Activated T-cell treated with anti-CD3 and anti-CD28 coated beads for 1 hour (primary cell): ENCODE measurements at regions not wholly inside any gene's neighbourhood (a gene's known extent, or its start where the extent isn't known, plus 50 kb on each side); places are given as distances from the start of the nearest gene placed in this dataset.

ENCODE experiments used
- DNase-seq: peaks from one replicate; pipeline ENCODE4 v3.0.0-alpha.2; 2020; ENCODE audit warnings: low read depth

DNA sequence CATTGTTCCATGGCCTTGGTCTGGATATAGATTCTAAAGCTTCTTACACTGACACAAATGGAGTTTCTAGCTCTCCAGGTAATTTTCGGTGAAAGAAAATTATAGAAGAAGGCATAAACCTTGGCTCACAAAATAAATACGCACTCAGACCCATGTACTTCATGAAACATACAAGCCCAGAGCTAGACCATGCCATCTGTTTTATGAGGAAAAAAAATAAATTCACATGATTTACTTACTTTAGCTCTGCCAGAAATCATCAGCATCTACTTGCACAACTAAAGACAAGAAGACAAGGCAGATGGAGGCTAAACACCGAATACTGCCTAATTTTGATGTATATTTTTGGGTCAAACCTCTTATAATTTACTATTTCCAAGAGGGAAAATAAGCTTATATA, 197.4 kb upstream of the KLF14 start:
- DNase-seq = no peak

DNA sequence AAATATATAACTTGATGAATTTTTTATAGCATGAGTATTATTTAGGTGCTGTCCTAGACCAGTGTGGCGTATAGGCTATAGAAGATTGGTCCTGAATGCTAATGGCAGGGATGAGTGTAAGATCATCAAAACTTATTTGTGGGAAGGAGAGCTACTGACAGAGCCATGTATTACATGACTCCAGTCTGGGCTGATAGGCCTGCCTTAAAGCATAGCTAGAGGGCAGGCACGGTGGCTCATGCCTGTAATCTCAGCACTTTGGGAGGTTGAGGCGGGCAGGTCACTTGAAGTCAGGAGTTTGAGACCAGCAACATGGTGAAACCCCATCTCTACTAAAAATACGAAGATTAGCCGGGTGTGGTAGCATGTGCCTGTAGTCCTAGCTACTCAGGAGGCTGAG, 198.1 kb upstream of the KLF14 start:
- DNase-seq = no peak

DNA sequence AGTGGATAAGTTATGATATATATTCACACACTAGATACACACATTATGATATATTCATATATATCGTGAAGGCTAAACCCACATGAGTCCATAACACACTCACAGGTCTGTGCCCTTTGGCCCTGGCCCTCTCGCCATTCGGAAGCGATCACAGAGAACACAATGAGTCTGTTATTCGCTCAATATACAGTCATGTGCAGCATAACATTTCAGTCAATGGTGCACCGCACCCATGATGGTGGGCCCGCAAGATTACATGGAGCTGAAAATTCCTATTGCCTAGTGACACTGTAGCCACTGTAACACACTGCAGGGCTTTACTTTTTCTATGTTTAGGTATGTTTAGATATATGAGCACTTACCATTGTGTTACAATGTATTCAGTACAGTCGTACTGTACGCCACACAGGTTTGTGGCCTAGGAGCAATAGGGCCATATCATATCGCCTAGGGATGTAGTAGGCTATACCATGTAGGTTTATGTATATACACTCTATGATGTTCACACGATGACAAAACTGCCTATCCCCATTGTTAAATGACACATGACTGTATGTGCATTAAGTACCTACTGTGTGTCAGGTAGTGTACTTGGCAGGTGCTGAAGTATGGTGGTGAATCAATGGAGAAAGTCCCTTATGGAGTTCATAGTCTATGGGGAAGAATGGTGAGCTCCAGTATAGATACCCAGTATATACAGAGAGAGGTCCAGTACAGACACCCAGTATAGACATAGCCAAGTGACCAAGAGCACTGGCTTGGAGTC, 198.8 kb upstream of the KLF14 start:
- no peak for DNase-seq

DNA sequence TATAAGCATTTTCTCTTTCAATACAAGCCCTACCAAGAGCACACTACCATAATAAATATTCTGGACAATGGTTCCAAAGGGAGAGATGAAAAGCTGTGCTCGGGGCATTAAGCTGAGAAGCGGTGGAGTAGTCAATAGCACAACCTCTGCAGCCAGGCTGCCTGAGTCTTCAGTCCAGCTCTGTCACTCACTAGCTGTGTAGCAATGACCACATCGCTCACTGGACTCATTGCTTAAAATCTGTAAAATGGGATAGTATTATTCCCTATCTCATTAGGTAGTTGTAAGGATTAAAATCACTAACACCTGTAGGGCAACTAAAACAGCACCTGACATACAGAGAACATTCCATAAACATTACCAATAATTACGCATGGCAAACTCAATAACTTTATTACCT, 199.9 kb upstream of the KLF14 start:
- no peak for DNase-seq

DNA sequence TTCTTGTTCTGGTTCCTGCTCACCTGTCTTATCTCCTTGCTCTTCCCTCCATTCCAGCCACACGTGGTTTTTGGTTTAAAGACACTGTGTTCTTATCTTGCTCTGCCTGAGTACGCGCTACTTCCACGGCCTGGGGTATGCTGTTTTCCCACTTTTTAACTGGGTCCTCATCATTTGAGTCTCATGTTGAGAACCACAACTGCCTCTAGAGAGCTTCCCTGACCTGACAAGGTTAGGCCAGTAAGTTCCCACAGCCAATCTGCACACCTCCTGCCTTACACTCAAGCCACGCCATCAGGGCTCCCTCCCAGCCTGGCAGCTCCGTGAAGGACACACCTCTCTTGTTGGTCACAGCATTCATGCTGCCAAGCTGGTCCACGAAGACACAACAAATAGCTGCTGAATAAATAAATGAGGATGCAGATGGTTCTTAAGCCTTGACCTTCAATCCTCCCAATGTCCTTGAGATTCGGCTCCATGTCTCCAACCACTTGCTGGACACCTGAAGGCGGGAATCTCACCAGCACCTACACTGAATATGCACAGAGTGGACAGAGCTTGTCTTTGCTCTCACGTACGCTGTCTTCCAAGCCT, 201.7 kb upstream of the KLF14 start:
- DNase-seq = no peak

DNA sequence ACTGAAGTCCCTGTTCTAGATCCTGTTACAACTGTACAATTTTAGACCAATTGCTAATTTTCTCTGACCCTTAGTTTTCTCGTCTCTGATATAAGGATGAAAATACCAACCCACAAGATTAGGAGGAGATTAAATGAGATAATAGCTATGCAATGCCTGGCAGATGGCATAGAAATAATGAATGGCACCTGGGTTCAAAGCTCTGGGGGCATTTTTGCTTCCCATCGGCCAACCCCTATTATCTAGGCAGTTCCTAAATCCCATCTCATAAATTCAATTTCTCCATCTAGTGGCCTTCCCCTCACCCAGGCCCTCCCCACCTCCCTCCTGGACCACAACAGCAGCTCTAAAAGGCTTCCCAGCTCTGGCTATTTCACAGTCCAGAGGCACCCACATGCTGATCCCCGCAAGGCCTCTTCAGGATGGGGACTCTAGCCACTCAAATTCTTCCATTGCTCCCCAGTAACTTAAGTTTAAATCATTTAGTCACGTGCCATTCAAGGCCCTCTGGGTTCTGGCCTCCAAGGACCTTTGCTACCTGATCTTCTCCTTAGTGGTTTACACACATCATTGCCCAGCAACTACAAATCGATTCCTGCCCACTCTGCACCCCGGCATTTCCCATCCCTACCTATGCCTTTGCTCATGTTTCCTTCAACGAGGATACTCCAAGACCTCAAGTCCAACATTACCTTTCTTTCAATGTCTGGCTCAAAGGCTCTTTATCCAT, 202.4 kb upstream of the KLF14 start:
- no peak for DNase-seq

DNA sequence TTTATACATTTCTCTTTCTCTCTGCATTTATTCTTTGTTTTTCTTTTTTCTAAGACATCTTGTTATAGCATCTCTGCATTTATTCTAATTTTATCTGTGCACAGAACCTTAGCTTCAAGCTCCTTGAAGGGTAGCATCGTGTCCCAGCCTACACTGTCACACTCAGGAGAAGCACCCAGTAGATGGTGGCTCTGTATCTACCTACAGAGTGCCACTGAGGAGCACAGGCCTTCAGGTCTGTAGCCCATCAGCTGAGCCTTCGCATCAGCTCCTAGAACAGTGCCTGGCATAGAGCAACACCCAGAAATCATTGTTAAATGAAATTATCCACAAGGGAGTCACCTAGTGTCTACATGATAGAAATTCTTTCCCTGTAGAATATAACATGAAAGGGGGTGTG, 203.0 kb upstream of the KLF14 start:
- no peak for DNase-seq

DNA sequence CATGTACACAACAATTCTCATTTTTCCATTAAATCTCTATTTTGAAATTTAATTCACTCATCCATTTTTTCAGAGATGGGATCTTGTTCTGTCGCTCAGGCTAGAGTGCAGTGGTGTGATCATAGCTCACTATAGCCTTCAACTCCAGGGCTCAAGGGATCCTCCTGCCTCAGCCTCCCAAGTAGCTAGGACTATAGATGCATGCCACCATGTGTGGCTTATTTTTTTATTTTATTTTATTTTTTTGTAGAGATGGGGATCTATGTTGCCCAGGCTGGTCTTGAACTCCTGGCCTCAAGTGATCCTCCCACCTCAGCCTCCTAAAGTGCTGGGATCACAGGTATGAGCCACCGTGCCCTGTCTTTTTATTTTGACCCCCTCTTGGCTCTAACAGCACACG, 203.8 kb upstream of the KLF14 start:
- no peak for DNase-seq

DNA sequence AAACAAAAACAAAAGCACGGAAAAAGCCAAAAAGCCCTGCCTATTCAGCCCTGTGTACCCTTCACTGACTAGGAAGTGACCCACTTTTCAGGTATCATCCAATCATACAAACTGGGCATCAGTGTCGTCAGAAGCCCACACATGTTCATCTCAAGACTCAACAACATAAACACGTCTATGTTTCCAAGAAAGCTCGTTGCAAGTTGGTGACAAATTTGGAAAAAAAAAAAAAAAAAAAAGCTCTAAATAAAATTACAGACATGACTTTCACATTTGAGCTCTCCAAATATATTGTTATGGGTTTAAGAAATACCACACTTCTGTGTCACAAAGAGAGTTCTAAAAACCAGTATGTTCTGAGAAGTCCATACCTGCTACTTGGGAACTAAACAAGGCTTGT, 204.7 kb upstream of the KLF14 start:
- DNase-seq = no peak

DNA sequence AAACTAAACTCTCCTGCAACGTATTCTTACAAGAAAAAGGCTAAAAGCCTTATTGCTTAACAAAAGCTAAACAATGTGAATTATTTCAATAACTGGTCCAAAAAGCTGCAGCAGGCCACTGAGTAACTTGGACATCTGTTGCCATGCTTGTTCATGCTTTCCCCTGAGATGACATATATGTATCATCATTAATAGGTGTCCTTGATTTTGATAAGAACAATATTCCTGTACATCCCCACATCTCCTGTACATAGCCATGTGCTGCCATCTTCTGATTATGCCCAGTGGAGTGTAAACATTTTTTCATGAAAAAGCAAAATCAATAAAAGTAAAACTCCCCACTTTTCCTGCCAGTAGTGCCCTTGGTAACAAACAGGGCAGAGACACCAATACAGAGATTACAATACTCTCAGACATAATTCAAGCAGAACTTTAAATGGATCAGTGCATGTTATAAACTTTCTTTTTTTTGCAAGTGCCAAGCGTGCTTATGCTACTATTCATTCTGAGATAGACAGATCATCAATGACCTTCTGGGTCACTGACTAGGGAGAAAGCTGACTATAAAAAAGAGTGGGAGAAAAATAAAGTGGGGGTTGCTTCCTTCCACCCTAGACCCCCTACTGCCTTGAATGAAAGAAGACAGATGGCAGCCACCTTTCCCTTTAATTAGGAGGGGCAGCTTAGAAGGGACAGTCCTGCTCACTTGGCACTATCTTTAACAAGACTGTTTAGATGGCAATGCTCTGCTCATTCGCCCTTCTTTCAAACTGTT, 205.5 kb upstream of the KLF14 start:
- DNase-seq = no peak

DNA sequence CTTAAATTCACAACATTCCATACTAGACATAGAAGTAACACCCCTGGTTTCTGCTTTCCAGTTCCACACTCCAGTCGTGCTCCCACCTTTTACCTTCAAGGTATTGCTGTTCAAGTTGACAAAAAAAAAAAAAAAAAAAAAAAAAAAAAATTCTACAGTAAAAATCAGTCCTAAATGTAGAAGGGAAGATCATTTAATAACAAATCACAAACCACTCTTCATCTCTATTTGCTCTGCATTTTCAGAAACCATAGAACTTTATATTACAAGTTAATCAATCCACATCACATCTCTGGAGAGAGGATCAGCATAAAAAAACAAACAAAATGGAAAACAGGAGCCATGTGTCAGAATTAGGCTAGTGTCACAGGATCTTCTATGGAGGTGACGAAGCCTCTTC, 206.3 kb upstream of the KLF14 start:
- DNase-seq = no peak

DNA sequence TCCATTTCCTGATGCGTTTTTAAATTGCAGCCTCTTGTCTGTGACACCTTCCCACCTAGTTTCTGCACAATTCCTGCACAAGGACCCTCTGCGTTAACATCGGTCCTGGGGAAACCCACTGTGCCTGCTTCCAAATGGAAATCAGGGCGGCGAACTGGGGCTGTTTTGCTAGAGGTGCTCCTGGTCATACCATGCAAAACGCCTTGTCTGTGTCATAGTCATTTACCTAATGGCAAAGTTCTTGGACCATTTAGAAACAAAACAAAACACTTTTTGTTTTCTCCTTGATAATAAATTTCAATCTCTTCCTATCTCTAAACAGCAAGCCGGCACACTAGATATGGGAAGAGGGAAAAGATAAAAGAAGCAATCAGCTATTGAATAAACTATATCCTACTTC, 206.9 kb upstream of the KLF14 start:
- no peak for DNase-seq

DNA sequence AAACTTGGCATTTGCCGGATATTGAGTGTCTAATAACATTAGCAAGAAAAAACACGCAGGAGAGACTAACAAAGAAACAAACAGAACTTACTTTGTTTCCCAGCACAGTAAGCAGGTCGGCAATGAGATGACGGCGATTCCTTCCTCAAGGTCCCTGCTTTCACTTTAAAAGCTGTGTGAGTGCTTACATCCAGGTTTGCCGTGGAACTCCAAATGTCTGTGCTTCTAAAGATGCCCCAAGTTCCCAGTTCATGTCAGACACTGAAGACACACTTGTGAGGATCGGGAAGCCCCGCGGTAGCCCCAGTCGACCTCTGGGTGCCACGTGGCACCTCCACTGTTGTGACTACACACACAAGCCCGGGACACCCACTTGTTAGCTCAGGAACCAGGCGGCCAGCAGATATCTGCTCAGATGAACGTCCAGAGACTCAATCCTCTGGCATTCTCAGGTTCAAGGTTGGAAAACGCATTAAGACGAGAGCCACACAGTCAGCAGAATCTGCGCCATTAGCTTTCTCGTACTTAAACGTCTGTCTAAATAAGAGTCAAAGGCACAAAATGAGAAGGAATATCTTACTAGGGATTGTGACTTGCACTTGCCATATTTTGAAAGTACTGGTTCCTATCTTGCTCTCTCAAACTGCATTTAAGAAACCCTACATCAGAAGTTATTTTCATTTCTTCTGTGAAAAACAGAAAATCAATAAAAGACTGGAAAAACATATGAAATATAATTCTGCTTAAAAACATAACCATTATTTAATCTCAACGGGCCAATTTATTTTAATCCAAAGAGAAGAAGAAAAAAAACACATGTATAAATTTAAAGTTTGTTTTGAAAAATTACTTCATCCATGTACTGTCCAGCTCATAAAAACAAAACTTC, 207.6 kb upstream of the KLF14 start:
- DNase-seq = no peak

DNA sequence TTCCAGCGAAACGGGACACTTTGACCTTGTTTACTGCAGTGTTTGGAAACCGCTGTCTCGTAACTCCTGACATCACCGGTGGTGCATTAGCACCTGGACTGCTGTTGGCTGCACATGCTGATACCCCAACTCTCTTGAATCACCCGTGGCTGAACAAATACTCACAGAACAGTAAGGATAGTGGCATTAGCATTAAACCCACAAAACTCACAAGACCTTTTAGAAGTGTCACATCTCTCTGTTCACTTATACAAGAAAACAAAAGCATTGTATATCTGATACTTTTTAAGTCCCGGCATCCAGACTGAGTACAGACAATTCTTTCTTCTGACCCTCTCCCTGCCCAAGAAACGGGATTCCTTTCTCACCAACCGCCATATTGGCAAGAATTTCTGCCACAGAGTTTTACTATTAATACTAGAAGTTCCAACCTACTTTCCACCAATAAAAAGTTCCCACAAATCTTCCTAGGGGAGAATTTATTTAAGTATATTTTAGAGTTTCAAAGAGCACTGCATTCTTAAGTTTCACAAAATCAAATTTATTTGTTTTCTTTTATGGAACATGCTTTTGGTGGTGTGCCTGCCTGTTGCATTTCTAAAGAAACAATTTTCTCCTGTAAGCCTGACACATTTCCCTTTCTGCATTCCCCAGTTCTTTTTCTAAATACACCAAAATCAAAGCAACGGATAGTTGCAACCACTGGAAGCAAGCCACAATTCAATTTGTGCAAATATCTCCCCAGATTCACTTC, 208.4 kb upstream of the KLF14 start:
- DNase-seq = no peak

DNA sequence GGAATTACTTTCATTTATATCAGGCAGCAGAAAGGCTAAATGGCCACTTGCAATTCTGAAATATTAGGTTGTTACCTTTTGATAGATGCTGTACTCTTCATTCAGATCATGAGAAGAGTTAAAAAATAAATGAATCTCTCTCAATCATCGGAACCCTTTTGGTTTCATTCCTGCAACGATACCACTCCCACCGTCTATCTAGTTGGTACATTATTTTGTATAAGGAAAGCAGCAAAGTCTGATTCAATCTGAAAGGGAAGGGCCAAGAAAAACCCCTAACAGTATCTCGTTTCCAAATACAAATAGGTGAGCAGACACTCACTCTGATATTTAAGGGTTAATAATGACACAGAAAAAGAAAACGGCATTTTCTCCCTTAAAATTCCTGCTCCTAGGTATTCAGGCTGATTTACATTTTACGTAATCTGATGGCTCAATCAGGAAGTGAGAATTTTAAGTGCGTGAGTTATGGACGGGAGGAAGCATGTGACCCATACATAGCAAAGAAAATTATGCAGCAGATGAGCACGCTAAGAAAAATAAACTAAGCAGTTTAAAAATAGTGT, 209.4 kb upstream of the KLF14 start:
- no peak for DNase-seq

DNA sequence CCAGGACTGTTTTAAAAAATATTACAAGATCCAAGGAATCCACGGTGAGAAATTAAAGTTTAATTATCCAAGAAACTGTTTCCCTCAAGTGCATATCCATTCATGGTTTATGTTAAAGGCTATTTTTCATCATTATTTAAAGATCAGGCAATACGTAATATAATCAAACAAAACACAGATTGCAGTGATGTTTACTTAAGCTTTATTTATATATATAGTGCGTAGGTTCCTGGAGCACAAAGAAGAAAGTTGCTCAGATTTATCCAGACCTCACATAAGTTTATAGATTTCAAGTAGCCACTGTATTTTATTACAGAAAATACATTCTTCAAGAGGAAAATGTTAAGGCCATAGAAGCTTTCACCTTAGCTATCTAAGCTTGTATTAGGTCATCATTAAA, 210.0 kb upstream of the KLF14 start:
- DNase-seq = no peak

DNA sequence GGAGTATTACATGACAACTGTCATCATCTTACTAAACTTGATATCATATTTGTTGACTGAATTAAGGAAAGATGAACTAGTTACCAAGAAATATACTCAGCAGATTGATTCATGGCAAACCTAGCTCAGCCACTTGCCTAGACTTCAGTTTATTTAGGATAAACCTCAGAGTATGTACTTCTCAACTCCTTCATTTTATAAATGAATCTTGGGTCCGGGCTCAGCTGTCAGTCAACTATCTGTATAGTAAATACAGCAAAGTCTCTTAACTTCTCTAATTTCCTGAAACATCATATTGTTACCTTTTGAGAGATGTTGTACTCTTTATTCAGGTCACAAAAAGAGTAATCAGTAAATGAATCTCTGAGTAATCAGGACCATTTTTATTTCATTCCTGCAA, 211.0 kb upstream of the KLF14 start:
- DNase-seq = no peak

DNA sequence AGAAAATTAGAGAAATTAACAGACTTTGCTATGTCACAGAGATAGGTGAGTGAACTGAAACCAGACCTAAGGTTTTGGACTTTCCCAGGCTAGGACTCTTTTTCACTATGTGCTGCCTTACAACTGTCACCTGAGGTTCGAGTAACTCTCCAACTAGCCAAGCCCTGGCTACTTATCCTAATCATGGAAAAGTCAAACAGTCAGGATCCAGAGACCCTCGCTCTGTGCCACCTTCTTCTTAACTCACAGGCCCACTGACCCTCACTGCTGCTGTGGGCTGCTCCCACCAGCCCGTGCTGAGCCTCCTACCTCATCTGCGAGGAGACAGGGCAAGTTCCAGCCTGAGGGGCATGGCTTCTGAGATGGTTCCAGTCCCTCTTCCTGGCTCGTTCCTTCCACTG, 211.4 kb upstream of the KLF14 start:
- no peak for DNase-seq

DNA sequence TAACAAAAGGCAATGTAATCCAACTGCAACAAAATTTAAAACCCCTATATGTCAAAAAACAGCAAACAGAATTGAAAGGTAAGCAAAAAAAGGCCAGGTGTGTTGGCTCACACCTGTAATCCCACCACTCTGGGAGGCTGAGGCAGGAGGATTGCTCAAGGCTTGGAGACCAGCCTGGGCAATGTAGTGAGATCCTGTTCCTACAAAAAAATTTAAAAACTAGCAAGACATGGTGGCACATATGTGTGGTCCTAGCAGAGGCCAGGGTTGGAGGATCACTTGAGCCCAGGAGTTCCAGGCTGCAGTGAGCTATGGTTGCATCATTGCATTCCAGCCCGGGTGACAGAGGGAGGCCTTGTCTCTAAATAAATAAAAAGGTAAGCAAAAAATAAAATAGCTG, 212.1 kb upstream of the KLF14 start:
- DNase-seq = no peak

DNA sequence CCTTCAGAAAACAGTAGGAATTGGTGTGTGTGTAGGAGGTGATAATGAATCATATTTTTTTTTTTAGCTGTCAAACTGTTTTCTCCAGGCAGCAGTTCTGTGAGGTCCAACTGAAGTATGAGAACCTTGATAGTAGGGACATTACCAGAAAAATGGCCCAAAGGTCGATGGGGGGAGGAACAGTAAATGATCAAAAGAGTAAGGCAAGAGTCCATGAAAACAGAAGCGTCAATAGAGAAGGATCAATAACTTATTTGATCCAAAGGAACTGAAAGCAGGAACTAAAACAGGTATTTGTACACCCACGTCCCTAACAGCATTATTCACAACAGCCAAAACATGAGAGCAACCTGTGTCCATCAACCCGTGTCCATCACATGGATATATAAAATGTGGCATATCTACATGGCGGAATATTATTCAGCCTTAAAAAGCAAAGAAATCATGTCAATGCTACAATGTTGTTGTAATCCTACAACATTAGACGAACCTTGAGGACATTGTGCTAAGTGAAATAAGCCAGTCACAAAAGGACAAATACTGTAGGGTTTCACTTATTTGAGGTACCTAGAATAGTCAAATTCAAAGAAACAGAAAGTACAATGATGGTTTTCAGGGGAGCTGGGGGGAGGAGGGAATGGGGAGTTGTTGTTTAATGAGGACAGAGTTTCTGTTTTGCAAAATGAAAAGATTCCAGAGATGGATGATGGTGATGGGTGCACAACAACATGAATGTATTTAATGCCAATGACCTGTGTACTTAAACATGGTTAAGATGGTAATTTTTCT, 214.0 kb upstream of the KLF14 start:
- no peak for DNase-seq
